SHP77 treated with DMSO at 0.1 percent for 48 hours (cell line): ENCODE measurements at regions not wholly inside any gene's neighbourhood (a gene's known extent, or its start where the extent isn't known, plus 50 kb on each side); places are given as distances from the start of the nearest gene placed in this dataset.

ENCODE experiments used
- DNase-seq: peaks from one replicate; lab custom pipeline; 2025; lab: John Stamatoyannopoulos, UW

- DNase-seq, result no peak
Measured at GRCh38 chr1:218582646-218583045, 237.5 kb downstream of the TGFB2 start.

GRCh38 chr1:218584418-218585155, 239.5 kb downstream of the TGFB2 start:
- no peak for DNase-seq

GRCh38 chr1:218585511-218586184, 240.5 kb downstream of the TGFB2 start:
- peak; percentile 20 for DNase-seq

GRCh38 chr1:218587900-218588299, 242.8 kb downstream of the TGFB2 start:
- no peak for DNase-seq

GRCh38 chr1:218588540-218589172, 243.5 kb downstream of the TGFB2 start:
- DNase-seq, result no peak

- no peak for DNase-seq
Measured at GRCh38 chr1:218589487-218589886, 244.4 kb downstream of the TGFB2 start.

- DNase-seq, result no peak
Measured at GRCh38 chr1:218591966-218592365, 246.8 kb downstream of the TGFB2 start.

- no peak for DNase-seq
Measured at GRCh38 chr1:218592688-218593087, 247.6 kb downstream of the TGFB2 start.

- no peak for DNase-seq
Measured at GRCh38 chr1:218600968-218601367, 255.8 kb downstream of the TGFB2 start.

- no peak for DNase-seq
Measured at GRCh38 chr1:218604217-218604616, 259.1 kb downstream of the TGFB2 start.

GRCh38 chr1:218611916-218612585, 266.9 kb downstream of the TGFB2 start:
- DNase-seq, result no peak

GRCh38 chr1:218613105-218613504, 268.0 kb downstream of the TGFB2 start:
- DNase-seq, result no peak

GRCh38 chr1:218614031-218614430, 268.9 kb downstream of the TGFB2 start:
- DNase-seq, result no peak

- no peak for DNase-seq
Measured at GRCh38 chr1:218616681-218617080, 271.5 kb downstream of the TGFB2 start.

GRCh38 chr1:218617986-218618385, 272.9 kb downstream of the TGFB2 start:
- DNase-seq, result no peak

- DNase-seq, result no peak
Measured at GRCh38 chr1:218620956-218621355, 275.8 kb downstream of the TGFB2 start.

GRCh38 chr1:218624052-218624451, 278.9 kb downstream of the TGFB2 start:
- no peak for DNase-seq

GRCh38 chr1:218625393-218625792, 280.3 kb downstream of the TGFB2 start:
- no peak for DNase-seq

GRCh38 chr1:218633238-218633988, 288.3 kb downstream of the TGFB2 start:
- no peak for DNase-seq

GRCh38 chr1:218634212-218634611, 289.1 kb downstream of the TGFB2 start:
- DNase-seq, result no peak

- no peak for DNase-seq
Measured at GRCh38 chr1:218636548-218636947, 291.4 kb downstream of the TGFB2 start.

- DNase-seq, result no peak
Measured at GRCh38 chr1:218640173-218640572, 295.0 kb downstream of the TGFB2 start.
